Left cardiac atrium (tissue), 4 donors: ENCODE measurements at regions not wholly inside any gene's neighbourhood (a gene's known extent, or its start where the extent isn't known, plus 50 kb on each side); places are given as distances from the start of the nearest gene placed in this dataset.
"Not testable (repeated sequence)": the region's sequence is repeated elsewhere in the genome, so short reads cannot be mapped to it uniquely, and the experiment has no call there.

Experiments
- ATAC-seq, 2 donors: fragments of 200-7000 bp; cut with Tn5 transposase; one replicate each; pipeline ENCODE4 v1.9.1; 2020; ENCODE audit warnings: mild to moderate bottlenecking in 2 of 2, moderate library complexity in 2 of 2
- DNase-seq: peaks from one replicate; pipeline ENCODE4 v3.0.0-alpha.2; 2020
- intact Hi-C, 2 donors: fragments of 100-400 bp; cut with DNase I; formaldehyde crosslinking; loops; one replicate each; pipeline versions ENCODE4 v1.14.1 to v1.15.1; 2022 to 2023
- donor health status: DM: no; HTN: yes; CAD: no.
- donor health status: DM: no; HTN: yes; CAD: no; lungs with severe emphysema.
- donor health status: DM: yes; HTN: yes; CAD: no.
- donor health status: Dilated cardiomyopathy.

DNA sequence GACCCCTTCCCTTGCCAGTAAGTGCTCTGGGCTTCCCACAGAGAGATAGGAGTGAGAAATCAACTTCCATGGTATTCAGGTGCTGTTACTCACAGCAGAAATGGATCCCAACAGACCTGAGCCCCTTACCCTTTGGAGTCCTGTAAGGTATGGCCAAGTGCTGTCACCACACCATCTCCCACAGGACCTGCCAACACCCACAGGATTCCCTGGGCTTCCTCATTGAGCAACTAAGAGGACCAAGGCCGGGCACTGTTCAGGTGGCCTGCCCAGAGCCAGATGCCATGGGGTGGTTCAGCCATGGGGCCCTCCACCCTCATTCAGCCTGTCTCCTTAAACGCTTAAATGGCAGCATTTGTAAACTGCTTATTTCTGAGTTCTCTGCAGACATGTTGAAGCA lies 166.2 kb downstream of the TRIM43 start:
- intact Hi-C loops = no loop called here
- DNase-seq (no peak), ATAC-seq (no peak)

DNA sequence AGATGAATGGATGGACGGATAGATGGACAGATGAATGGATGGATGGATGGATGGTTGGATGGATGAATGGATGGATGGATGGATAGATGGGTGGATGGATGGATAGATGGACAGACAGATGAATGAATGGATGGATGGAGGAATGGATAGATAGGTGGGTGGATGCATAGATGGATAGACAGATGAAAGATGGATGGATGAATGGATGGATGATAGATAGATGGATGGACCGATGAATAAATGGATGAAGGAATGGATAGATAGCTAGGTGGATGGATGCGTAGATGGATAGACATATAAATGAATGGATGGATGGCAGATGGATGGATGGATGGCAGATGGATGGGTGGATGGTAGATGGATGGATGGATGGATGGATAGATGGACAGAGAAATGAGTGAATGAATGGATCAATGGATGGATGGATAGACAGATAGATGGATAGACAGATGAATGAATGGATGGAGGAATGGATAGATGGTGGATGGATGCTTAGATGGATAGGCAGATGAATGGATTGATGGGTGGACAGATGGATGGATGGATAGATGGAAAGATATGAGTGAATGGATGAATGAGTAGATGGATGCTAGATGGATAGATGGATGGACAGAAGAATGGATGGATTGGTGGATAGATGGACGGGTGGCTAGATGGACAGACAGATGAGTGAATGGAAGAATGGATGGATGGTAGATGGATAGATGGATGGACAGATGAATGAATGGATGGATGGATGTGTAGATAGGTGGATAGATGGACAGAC lies 167.9 kb downstream of the TRIM43 start:
- intact Hi-C loops = no loop called here
- DNase-seq (no peak), ATAC-seq (no peak)

DNA sequence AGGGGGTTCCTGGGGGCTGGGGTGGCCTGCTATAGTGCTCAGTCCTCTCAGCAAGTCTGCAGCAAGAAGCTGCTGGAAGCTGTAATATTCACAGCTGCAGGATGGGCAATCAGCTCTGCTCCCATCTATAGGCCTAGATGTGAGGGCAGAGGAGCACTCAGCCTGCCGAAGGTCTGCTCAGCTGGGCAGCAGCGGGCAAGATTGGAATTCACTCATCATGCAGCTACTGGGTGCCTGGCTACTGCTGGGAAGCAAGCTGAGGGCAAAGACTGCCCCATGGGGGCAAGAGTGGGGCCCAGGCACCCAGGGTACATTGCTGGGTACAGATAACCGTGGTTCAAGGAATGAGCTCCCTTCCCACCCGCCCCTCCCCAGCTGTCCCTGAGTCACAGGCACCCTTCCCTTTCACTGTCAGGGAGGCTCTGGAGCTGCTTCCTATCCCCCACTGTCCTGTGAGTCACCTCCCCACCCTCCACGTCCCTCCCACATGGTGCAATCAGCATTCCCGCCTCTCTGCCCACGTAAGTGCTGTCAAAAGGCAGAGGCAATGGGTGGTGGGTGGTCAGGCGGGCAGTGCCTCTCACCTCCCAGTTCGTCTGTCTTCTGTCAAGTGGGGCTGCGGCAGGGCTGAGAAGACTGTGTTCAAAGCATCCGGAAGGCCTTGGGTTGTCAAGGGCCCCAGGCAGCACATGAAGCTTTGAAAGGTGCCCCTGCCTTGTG lies 169.2 kb downstream of the TRIM43 start:
- intact Hi-C loops = no loop called here
- DNase-seq (no peak), ATAC-seq (peak in 1 of 2 donors; percentile 86)

DNA sequence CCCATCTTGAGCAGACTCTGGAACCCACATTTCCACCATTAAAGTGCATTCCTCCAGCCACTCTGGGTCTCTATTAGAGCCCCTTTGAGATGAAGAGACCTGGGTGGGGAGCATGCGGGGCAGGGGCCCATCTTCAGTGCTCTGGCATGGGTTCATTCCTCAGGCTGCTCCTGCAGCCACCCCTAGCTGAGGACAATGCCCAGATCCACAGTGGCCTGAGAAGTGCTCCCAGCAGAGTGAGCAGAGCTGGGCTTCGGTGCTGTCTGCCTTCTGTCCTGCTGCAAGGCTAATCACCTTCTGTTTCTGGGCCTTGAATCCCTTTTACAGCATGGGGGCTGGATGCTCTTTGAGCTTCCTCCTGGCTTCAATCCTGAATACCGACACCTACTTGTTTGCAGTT lies 169.8 kb downstream of the TRIM43 start:
- no peak for DNase-seq
- no peak for ATAC-seq
- intact Hi-C loops = no loop called here

DNA sequence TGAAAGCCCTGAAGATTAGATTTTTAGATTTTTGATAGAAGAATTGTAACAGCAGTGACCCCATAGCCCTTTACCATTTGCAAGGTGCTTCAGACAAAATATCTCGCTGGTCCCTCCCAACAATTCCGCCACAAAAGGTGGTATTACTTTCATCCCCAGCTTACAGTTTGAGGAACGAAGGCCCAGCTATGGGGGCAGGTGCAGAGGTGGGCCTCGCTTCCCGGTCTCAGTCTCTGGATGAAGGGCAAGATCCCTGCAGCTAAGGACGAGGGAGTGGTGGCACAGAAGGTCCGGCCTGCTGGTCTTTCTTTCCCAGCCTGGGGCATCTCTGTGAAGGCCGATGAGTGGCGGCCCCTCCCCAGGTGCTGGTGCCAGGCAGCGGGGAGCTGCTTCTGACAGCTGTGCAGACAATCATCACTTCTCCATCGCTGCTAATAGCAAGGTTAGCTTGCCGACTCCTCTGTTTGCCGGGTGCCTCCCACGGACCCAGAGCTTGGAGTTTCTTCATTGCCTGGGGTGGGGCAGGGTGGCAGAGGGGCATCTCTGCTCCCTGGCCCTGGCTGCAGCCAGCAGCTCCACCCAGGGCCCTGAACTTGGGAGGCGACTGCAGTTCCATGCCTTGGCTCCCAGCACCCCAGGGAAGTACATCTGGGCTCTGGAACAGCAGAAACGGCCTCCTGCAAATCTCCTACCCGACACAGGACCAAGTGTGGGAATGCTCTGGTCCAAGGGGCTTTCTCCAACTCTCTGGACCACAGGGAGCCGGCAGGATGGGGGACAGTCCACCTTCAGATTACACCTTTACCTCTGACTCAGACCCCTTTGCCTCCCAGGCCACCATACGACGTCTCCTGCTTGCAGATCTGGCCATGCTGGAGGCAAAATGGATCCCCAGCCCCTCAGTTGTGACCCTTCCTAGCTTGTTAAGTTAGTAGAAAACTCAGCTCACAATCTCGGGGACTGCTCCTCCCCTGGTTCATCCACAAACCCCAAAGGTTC lies 170.5 kb downstream of the TRIM43 start:
- DNase-seq, intact Hi-C loops: not testable (repeated sequence)
- peak in 1 of 2 donors; percentile 13 for ATAC-seq

DNA sequence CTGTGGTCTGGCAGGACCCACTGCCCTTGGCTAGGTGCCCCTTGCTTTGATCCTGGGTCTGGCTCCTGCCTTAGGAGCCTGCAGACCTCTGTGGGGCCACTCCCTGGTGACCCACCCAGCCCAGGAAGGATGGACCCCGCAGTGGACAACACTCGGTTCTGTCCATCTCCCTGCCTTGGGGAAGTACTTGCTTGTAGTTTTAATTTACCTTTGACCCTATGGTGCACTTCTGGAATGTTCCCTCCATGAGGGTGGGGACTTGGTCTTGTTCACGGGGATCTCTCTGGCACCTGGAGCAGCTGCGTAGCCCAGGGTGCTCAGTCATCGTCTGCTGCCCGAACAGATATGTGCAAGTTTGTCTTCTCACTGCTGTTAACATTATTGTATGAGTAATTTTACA lies 171.3 kb downstream of the TRIM43 start:
- DNase-seq, ATAC-seq, intact Hi-C loops: not testable (repeated sequence)

DNA sequence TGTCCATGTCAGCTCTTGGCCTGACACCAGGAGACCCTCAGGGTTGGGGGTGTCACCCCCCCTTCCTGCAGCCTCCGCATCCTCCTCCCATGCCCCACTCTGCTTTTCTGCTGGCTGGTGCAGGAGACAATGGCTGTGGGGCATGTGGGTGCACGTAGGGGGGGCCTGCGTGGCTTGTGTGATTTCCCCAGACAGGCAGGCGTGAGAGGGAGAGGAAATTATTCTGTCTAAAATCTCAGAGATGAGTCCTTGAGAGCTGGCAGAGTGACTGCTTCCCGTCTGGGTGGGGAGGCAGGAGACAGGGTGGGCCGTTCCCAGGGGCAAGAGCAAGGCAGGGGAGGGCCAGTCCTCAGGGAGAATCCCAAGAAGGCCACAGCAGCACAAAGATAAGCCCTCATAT lies 173.2 kb downstream of the TRIM43 start:
- DNase-seq, ATAC-seq, intact Hi-C loops: not testable (repeated sequence)

DNA sequence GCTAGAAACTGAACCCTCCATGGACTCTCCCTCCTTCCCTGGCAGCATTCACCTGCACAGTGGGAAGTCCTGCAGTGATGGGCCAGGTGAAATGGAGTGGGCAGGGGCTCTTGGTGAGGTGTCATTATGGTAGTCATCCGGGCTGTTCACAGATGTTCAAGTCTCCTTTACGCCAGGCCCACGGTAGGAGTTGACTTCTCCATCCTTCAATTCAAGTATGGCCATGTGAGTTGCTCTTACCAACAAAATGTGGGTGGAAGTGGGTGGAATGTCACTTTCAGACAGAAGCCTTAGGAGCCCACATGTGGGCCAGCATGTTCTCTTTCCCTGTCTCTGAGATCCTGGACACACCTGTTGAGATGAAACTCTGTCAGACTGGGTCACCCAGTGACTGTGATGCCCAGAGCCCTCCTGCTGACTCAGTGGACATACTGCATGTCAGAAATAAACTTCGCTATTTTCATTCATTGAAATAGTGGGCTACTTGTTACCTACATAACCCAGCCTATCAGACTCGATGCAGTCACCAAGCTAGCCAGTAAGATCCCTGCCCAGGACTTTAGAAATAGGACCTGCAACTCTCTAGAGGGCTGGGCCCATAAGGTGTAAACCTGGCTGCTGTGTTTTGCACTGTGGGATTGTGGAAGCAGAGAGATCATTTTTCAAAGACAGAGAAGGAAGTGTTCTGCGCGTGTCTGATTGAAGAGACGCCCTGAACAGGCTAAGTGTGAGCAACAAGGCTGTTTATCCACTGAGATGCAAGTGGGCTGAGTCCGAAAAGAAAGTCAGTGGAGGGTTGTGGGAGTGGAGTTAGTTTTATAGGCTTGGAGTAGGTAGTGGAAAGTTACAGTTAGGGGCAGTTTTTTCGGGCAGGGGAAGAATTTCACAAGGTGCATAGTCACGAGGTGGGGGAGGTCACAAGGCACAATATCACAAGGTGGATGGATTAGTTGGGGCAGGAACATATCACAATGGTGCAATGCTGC lies 174.4 kb downstream of the TRIM43 start:
- DNase-seq, ATAC-seq, intact Hi-C loops: not testable (repeated sequence)

DNA sequence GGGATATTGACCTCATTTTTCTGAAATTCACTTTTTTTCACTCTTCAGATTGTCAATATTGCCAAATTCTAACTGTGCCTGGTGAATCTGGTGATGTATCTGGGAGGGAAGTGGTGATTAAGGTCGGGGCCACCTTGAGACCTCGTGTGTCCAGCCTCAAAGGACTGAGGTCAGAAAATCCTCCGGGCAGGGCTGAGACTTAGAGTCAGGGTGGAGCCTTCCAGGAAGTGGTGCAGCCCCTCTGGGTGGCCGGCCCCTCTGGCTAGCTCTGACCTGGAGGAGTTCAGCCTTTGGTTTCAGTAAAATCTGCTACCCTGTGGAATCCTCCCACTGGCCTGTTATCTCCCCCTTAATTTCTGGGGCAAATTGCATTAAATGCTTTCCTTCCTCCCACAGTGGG lies 175.7 kb downstream of the TRIM43 start:
- DNase-seq, intact Hi-C loops, ATAC-seq: not testable (repeated sequence)

DNA sequence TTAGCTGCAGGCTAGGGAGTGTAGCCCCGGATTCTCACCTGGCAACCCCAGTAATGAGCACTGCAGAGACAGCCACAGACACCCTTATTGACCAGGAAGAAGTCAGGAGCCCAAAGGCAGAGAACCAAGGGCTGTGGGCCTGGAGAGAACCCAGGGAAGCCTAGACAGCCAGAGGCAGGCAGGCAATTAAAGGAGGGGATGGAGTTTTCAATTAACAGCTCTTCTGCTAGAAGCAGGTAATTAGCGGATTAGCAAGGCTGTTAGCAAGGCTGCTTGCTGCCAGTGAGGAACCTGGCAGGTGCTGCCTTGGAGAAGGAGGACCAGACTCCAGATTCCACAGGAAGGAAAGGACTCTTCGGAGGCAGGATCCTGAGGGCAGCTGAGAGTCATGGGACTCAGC lies 176.1 kb downstream of the TRIM43 start:
- ATAC-seq, DNase-seq, intact Hi-C loops: not testable (repeated sequence)

DNA sequence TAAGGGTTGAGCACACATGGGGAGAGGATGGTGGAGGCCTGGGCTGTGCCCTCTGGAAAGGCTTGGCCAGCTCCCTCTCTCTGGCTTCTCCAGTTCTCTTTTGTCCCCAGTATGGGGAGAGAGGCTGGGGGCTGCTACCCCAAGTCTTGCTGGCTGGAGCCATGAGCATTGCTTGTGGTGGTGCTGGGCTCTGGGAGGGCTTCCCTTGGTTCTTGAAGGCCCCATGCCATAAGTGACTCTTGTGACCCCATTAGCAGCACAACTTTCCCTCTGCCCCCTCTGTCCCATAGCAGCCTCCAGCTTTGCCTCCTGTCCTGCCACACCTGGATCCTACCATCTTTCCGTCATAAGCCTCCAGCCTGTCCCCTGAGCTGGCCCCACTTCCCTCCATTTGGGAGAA lies 177.5 kb downstream of the TRIM43 start:
- intact Hi-C loops, DNase-seq, ATAC-seq: not testable (repeated sequence)

DNA sequence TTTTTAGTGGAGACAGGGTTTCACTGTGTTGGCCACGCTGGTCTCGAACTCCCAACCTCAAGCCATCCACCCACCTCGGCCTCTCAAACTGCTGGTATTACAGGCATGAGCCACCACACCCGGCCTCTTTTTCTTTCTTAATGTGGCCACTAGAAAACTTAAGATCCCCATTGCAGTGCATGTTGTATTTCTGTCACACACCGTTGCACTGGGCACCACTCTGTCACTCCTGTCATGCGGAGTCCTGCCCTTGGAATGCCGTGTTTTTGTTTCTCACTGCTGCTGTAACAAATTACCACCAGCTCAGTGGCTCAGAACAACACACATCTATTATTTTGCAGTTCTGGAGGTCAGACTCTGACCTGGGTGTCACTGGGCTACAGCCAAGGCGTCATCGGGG lies 178.9 kb downstream of the TRIM43 start:
- ATAC-seq, intact Hi-C loops, DNase-seq: not testable (repeated sequence)

DNA sequence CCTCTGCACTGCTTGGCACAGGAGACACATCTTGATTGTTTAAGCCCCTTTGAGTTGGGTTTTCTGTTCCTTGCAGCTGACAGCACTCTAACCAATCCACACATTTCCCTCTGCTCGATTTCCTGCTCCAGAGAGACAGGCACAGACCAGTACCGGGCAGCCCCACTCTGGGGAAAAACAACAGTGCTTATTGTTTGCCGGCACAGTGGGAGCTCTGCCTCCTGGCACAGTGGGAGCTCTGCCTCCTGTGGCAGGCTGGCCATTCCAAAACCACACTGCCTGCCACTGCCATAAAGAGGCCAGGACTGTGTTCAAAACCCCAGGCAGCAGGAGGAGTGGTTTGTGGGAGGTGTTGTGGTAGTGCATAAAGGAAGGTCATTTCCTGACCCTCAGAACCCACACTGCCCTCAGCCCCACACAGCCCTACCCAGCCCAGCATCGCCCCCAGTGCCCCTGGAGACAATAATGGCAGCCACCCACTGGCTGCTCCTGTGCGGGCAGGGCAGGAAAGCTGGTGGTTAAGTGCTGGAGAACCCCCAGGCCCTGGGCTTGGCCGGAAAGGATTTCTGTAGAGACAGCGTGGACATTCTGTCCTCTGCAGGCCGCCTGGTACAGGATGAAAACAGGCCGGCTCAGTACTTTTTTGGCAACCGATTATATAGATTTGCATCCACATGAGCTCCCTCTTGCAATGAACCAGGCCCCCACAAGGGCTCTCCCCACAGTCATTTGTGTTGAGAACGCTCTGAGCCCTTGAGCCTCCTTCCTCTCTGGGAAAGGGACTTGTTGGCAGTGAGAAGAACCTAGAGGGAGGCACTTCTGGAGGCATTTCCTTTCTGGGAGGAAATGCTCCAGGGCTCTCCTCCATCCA lies 182.8 kb downstream of the TRIM43 start:
- ATAC-seq, intact Hi-C loops, DNase-seq: not testable (repeated sequence)

DNA sequence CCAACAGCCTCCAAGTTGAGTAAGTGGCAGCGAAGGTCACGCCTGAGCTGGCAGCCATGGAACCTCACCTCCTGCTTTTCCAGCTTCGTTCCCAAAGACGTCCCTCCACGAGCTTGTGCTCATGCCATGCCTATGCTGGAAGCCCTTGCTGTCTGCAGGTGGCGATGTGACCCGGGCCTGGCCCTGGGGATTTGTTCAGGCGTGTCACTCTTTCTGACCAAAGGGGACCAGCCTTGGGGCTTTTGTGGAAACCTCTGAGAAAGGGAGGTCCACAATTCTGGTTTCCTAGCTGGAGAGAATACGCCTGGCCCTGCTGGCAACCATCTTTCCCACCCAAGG lies 183.4 kb downstream of the TRIM43 start:
- intact Hi-C loops, DNase-seq, ATAC-seq: not testable (repeated sequence)
